Esophagus muscularis mucosa (tissue), 4 donors: ENCODE measurements at regions not wholly inside any gene's neighbourhood (a gene's known extent, or its start where the extent isn't known, plus 50 kb on each side); places are given as distances from the start of the nearest gene placed in this dataset.

Experiments
- CTCF ChIP-seq, 3 experiments: fragments of 200-600 bp in 2 of 3; fragments of 450-650 bp in 1 of 3; sonication (generic) in 2 of 3; IDR thresholded peaks; one replicate each; pipeline ENCODE4 v1.5.1; 2017 to 2019; ENCODE audit warnings: antibody characterized with exemption in 3 of 3, mild to moderate bottlenecking in 2 of 3, moderate library complexity in 1 of 3
- EP300 ChIP-seq: sonication (generic); formaldehyde crosslinking; IDR thresholded peaks from one replicate; pipeline ENCODE4 v1.6.1; 2017; ENCODE audit warnings: antibody characterized with exemption
- POLR2A ChIP-seq: fragments of 450-650 bp; IDR thresholded peaks from one replicate; pipeline ENCODE4 v1.6.1; 2017; ENCODE audit warnings: antibody characterized with exemption, moderate library complexity, mild to moderate bottlenecking, low read depth
- POLR2AphosphoS5 ChIP-seq, 2 donors: sonication (generic); formaldehyde crosslinking; IDR thresholded peaks; one replicate each; pipeline ENCODE4 v1.6.1; 2017; ENCODE audit warnings: antibody characterized with exemption in 2 of 2

- TF ChIP-seq POLR2A (no peak), CTCF (IDR thresholded peaks at IDR 0.05) (no peak), POLR2AphosphoS5 (IDR thresholded peaks at IDR 0.05) (no peak), EP300 (no peak)
These were observed 193.4 kb upstream of the NOVA1 start for GRCh38 chr14:26791117-26791806.
